Common myeloid progenitor, CD34-positive (primary cell): ENCODE measurements at regions not wholly inside any gene's neighbourhood (a gene's known extent, or its start where the extent isn't known, plus 50 kb on each side); places are given as distances from the start of the nearest gene placed in this dataset.

Source experiments
- CTCF ChIA-PET: fragments of 350-600 bp; sonication (Branson Sonifier 250); formaldehyde crosslinking; loops from one replicate; lab custom pipeline; 2021; ENCODE audit warnings: antibody characterized with exemption; lab: Charles Lee
- POLR2A ChIA-PET: fragments of 350-600 bp; sonication (Branson Sonifier 250); formaldehyde crosslinking; loops from one replicate; lab custom pipeline; 2021; ENCODE audit warnings: antibody characterized with exemption; lab: Charles Lee
- DNase-seq, 3 donors: peaks; one replicate each; pipeline versions ENCODE4 v3.0.0 to v3.0.0-alpha.2; 2013
- H3K27ac ChIP-seq, 2 experiments: 1 replicate in 1 of 2; 2 replicates in 1 of 2; pipeline ENCODE4 v1.7.0; 2013; ENCODE audit warnings: inconsistent platforms in 2 of 2, low read length in 2 of 2, mild to moderate bottlenecking in 2 of 2, low read depth in 1 of 2, moderate library complexity in 1 of 2; ENCODE audit not compliant: severe bottlenecking in 2 of 2, insufficient read depth in 1 of 2, poor library complexity in 1 of 2
- H3K27me3 ChIP-seq, 5 experiments: replicated peaks in 2 of 5; 1 replicate in 3 of 5; 2 replicates in 2 of 5; pipeline versions ENCODE4 v1.6.1 to v1.7.0; 2013; ENCODE audit warnings: low read length in 4 of 5, mild to moderate bottlenecking in 2 of 5, moderate library complexity in 2 of 5, inconsistent platforms in 1 of 5; ENCODE audit not compliant: insufficient read depth in 5 of 5, control insufficient read depth in 4 of 5
- H3K36me3 ChIP-seq, 4 experiments: 1 replicate in 2 of 4; 2 replicates in 2 of 4; pipeline versions ENCODE4 v1.6.1 to v1.7.0; 2013; ENCODE audit warnings: low read length in 3 of 4, control low read depth in 1 of 4, mild to moderate bottlenecking in 1 of 4; ENCODE audit not compliant: control insufficient read depth in 4 of 4, insufficient read depth in 4 of 4
- H3K4me1 ChIP-seq, 4 experiments: 1 replicate in 3 of 4; 2 replicates in 1 of 4; pipeline versions ENCODE4 v1.6.1 to v1.7.1; 2013; ENCODE audit warnings: low read length in 3 of 4, mild to moderate bottlenecking in 3 of 4, control low read depth in 1 of 4, inconsistent platforms in 1 of 4, moderate library complexity in 1 of 4; ENCODE audit not compliant: control insufficient read depth in 4 of 4, insufficient read depth in 4 of 4; ENCODE audit errors: control extremely low read depth in 1 of 4
- H3K4me3 ChIP-seq, 7 experiments: 1 replicate in 4 of 7; 2 replicates in 3 of 7; pipeline versions ENCODE4 v1.5.1 to v1.7.0; 2013; ENCODE audit warnings: mild to moderate bottlenecking in 7 of 7, low read length in 6 of 7, moderate library complexity in 6 of 7, inconsistent platforms in 2 of 7, low read depth in 2 of 7, control low read depth in 1 of 7; ENCODE audit not compliant: insufficient read depth in 4 of 7, control insufficient read depth in 1 of 7; ENCODE audit errors: extremely low read depth in 1 of 7
- H3K9me3 ChIP-seq, 5 experiments: 1 replicate in 4 of 5; 2 replicates in 1 of 5; pipeline versions ENCODE4 v1.6.1 to v1.7.1; 2013; ENCODE audit warnings: low read length in 4 of 5, mild to moderate bottlenecking in 2 of 5, inconsistent platforms in 1 of 5, low read depth in 1 of 5, moderate library complexity in 1 of 5; ENCODE audit not compliant: control insufficient read depth in 4 of 5, insufficient read depth in 2 of 5; ENCODE audit errors: control extremely low read depth in 1 of 5
- WGBS: methylation state at CpG from one replicate; pipeline ENCODE4 v1.1.5; 2013; ENCODE audit not compliant: insufficient coverage; 5-methylcytosine and 5-hydroxymethylcytosine counted together

DNA sequence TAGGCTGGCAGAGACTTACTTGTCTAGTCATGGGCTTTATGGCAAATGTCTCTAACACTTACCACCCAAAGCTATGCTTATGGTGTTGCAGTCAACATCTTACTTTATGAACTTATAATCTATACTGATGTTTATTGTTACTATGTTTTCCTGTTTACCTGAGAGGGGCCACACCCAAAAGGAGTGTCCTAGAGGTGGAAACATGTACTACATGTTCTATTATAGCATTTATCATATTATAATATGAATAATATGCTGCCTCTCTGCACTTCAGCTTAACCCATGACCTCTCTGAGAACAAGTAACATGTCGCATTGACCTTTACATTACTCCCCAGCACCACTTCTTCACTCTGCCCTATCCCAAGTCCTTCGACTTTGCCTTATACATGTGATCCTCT is 501.8 kb downstream of the ETNK1 start:
- no CpG with 5 or more reads among the region's 2 CpGs for WGBS
- H3K36me3 ChIP-seq: no peaks in the 10 kb centered on the region
- no peaks in the 10 kb centered on the region for H3K27me3 ChIP-seq
- DNase-seq: no peak
- no peak overlapping the region for H3K4me3 ChIP-seq
- H3K9me3 ChIP-seq: no peaks in the 10 kb centered on the region
- no peak overlapping the region for H3K27ac ChIP-seq
- CTCF ChIA-PET: no interaction called here
- POLR2A ChIA-PET: no interaction called here
- H3K4me1 ChIP-seq: no peaks in the 10 kb centered on the region

DNA sequence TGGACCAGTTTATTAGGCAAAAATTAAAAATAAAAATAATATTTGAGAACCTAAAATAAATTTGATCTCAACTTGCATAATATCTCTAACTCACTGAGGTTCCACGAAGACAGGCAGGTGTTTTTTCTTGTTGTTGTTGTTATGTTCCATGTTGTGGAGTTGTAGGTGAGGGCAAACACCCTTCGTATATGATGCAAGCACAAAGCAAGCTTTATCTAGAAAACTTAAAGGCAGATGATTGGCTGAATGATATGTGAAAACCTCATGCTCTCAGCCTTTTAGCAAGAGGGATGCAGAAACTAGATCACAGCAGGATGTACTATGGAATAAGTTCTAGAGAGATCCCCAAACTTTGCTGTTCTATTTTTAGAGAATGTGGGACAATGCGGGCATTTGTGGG is 502.7 kb downstream of the ETNK1 start:
- DNase-seq: no peak
- WGBS: 100% methylated on average over 1 of the region's 3 CpGs
- Histone ChIP-seq H3K4me1 (no peaks in the 10 kb centered on the region), H3K27ac (no peak overlapping the region), H3K9me3 (no peaks in the 10 kb centered on the region), H3K4me3 (no peak overlapping the region), H3K27me3 (no peaks in the 10 kb centered on the region), H3K36me3 (no peaks in the 10 kb centered on the region)
- ChIA-PET CTCF (no interaction called here), POLR2A (no interaction called here)

GRCh38 chr12:23128462-23128861 is 503.5 kb downstream of the ETNK1 start:
- ChIA-PET POLR2A (no interaction called here), CTCF (interaction anchor here (0.7 to 0.9 kb wide), 2 partner anchors 9 to 283 kb away, joined by 3 read pairs; no protein-coding TSS in a partner anchor)
- Histone ChIP-seq H3K9me3 (no peaks in the 10 kb centered on the region), H3K36me3 (no peaks in the 10 kb centered on the region), H3K4me3 (no peak overlapping the region), H3K4me1 (no peaks in the 10 kb centered on the region), H3K27ac (no peak overlapping the region), H3K27me3 (no peaks in the 10 kb centered on the region)
- WGBS: 55% methylated on average over 2 of the region's 2 CpGs
- no peak for DNase-seq

- H3K36me3 ChIP-seq: no peaks in the 10 kb centered on the region
- no peak overlapping the region for H3K27ac ChIP-seq
- DNase-seq: no peak
- H3K9me3 ChIP-seq: no peaks in the 10 kb centered on the region
- ChIA-PET POLR2A (no interaction called here), CTCF (no interaction called here)
- no peaks in the 10 kb centered on the region for H3K4me1 ChIP-seq
- 100% methylated on average over 1 of the region's 1 CpG for whole genome bisulfite sequencing
- no peaks in the 10 kb centered on the region for H3K27me3 ChIP-seq
- H3K4me3 ChIP-seq: no peak overlapping the region
These were observed 507.4 kb downstream of the ETNK1 start for GRCh38 chr12:23132357-23132756.

DNA sequence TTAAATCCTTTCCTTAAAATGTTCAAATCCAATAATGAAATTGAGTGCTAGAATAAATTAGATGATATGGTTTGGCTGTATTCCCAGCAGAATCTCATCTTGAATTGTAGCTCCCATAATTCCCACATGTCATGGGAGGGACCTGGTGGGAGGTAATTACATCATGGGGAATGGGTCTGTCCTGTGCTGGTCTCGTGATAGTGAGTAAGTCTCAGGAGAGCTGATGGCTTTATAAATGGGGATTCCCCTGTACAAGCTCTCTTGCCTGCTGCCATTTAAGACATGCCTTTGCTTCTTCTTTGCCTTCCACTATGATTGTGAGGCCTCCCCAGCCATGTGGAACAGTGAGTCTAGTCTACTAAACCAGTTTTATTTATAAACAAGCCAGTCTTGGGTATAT is 508.5 kb downstream of the ETNK1 start:
- ChIA-PET POLR2A (no interaction called here), CTCF (no interaction called here)
- H3K4me1 ChIP-seq: no peaks in the 10 kb centered on the region
- no peaks in the 10 kb centered on the region for H3K9me3 ChIP-seq
- no peak for DNase-seq
- no peak overlapping the region for H3K27ac ChIP-seq
- no peaks in the 10 kb centered on the region for H3K27me3 ChIP-seq
- no peak overlapping the region for H3K4me3 ChIP-seq
- 100% methylated on average over 1 of the region's 1 CpG for WGBS
- H3K36me3 ChIP-seq: no peaks in the 10 kb centered on the region

DNA sequence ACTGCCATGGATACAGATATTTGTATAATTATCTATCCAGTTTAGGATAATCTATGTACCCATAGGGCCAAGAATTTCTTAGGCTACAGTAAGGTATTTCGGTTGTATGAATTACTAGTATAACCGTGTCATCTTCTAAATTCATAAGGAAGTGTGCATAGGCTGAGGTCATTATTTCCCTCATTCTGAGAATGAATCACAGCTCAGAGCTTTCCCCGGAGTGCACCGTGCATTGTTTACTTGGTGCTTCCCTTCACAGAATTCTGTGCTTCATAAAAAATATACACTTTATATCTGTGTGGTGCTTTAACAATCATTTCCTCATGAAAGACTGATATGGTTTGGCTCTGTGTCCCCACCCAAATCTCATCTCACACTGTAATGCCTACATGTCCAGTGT is 514.1 kb downstream of the ETNK1 start:
- Histone ChIP-seq H3K27me3 (no peaks in the 10 kb centered on the region), H3K4me1 (no peaks in the 10 kb centered on the region), H3K27ac (no peak overlapping the region), H3K9me3 (no peaks in the 10 kb centered on the region), H3K4me3 (no peak overlapping the region), H3K36me3 (no peaks in the 10 kb centered on the region)
- CTCF ChIA-PET: no interaction called here
- POLR2A ChIA-PET: interaction anchor here (0.6 kb wide), 1 partner anchor 399 kb away, joined by 4 read pairs; no protein-coding TSS in a partner anchor
- 100% methylated on average over 1 of the region's 4 CpGs for WGBS
- DNase-seq: no peak

DNA sequence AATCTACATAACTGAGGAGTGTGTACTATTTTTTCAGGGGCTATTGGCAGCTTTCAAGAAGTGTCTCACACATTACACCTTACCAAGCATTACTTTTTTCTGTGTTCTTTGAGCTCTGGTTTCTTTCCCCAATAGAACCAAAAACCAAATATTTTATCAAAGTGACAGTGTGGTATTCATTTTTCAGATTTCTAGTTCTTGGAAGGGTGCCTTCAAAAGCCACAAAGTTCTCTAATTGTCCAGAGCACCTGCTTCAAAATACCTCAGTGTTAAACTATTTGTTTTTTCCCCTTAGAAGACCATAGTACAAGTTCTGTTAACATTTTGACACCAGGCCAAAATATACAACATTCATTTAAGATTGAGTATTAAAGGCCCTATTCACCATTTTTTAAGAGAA is 515.7 kb downstream of the ETNK1 start:
- H3K4me3 ChIP-seq: no peak overlapping the region
- no peak overlapping the region for H3K27ac ChIP-seq
- peaks cover 0 to 10% (median 4%) of the 10 kb centered on the region in 5 experiments for H3K9me3 ChIP-seq
- H3K36me3 ChIP-seq: no peaks in the 10 kb centered on the region
- CTCF ChIA-PET: no interaction called here
- POLR2A ChIA-PET: no interaction called here
- no peak for DNase-seq
- no peaks in the 10 kb centered on the region for H3K27me3 ChIP-seq
- H3K4me1 ChIP-seq: no peaks in the 10 kb centered on the region
